Astrocyte (in vitro differentiated cells and primary cell): ENCODE measurements at regions not wholly inside any gene's neighbourhood (a gene's known extent, or its start where the extent isn't known, plus 50 kb on each side); places are given as distances from the start of the nearest gene placed in this dataset.

Experiments
- DNase-seq: peaks from one replicate; pipeline ENCODE4 v3.0.0-alpha.2; 2010; ENCODE audit warnings: low read depth
- FAIRE-seq: peaks from 2 replicates; lab custom pipeline; 2011; peaks lifted over from hg19 to GRCh38; lab: Jason Lieb, UNC
- H2AFZ ChIP-seq: 2 replicates; pipeline ENCODE4 v1.6.0; 2012; ENCODE audit warnings: low read depth, low read length, inconsistent platforms
- H3K27ac ChIP-seq: 2 replicates; pipeline ENCODE4 v1.5.1; 2011; ENCODE audit warnings: low read depth, low read length, inconsistent platforms
- H3K27me3 ChIP-seq: 2 replicates; pipeline ENCODE4 v1.6.0; 2011; ENCODE audit warnings: low read length, inconsistent platforms; ENCODE audit not compliant: insufficient read depth
- H3K36me3 ChIP-seq: 2 replicates; pipeline ENCODE4 v1.5.1; 2011; ENCODE audit warnings: low read length, inconsistent platforms; ENCODE audit not compliant: insufficient read depth
- H3K4me1 ChIP-seq: 2 replicates; pipeline ENCODE4 v1.5.1; 2011; ENCODE audit warnings: low read length, inconsistent platforms; ENCODE audit not compliant: insufficient read depth
- H3K4me2 ChIP-seq: 2 replicates; pipeline ENCODE4 v1.6.0; 2012; ENCODE audit warnings: low read length, inconsistent platforms
- H3K4me3 ChIP-seq: 2 replicates; pipeline ENCODE4 v1.5.1; 2011; ENCODE audit warnings: low read depth, mild to moderate bottlenecking, low read length, inconsistent platforms; ENCODE audit not compliant: insufficient read depth
- H3K79me2 ChIP-seq: 2 replicates; pipeline ENCODE4 v1.6.0; 2012; ENCODE audit warnings: mild to moderate bottlenecking, low read length, inconsistent platforms; ENCODE audit not compliant: insufficient read depth
- H3K9ac ChIP-seq: 2 replicates; pipeline ENCODE4 v1.6.0; 2012; ENCODE audit warnings: mild to moderate bottlenecking, low read length, inconsistent platforms
- H3K9me3 ChIP-seq: 2 replicates; pipeline ENCODE4 v1.5.1; 2012; ENCODE audit warnings: low read depth, mild to moderate bottlenecking, low read length, inconsistent platforms; ENCODE audit not compliant: insufficient read depth
- H4K20me1 ChIP-seq: 2 replicates; pipeline ENCODE4 v1.6.0; 2012; ENCODE audit warnings: low read length, inconsistent platforms; ENCODE audit not compliant: insufficient read depth
- H3K27ac Mint-ChIP-seq: one replicate; pipeline ENCODE4 v1.8.0; 2021; ENCODE audit warnings: mild to moderate bottlenecking, mixed read lengths; ENCODE audit not compliant: unreplicated experiment
- H3K27me3 Mint-ChIP-seq: one replicate; pipeline ENCODE4 v1.8.0; 2021; ENCODE audit warnings: low read depth, mixed read lengths; ENCODE audit not compliant: unreplicated experiment
- H3K36me3 Mint-ChIP-seq: one replicate; pipeline ENCODE4 v1.8.0; 2021; ENCODE audit warnings: low read depth, mixed read lengths; ENCODE audit not compliant: unreplicated experiment
- H3K4me1 Mint-ChIP-seq: one replicate; pipeline ENCODE4 v1.8.0; 2021; ENCODE audit warnings: low read depth, mixed read lengths; ENCODE audit not compliant: unreplicated experiment
- H3K4me3 Mint-ChIP-seq: one replicate; pipeline ENCODE4 v1.8.0; 2021; ENCODE audit warnings: mild to moderate bottlenecking, moderate library complexity, mixed read lengths; ENCODE audit not compliant: unreplicated experiment
- H3K9me3 Mint-ChIP-seq: one replicate; pipeline ENCODE4 v1.8.0; 2021; ENCODE audit warnings: mild to moderate bottlenecking, mixed read lengths; ENCODE audit not compliant: unreplicated experiment
- EZH2 ChIP-seq: IDR thresholded peaks from 2 replicates; pipeline ENCODE4 v1.6.1; 2012; ENCODE audit warnings: mild to moderate bottlenecking, low read length, inconsistent platforms; ENCODE audit not compliant: insufficient read depth
- TF ChIP-seq, protein P1 (sequence below): IDR thresholded peaks from 2 replicates; pipeline ENCODE4 v1.5.1; 2011; ENCODE audit warnings: low read depth, mild to moderate bottlenecking, inconsistent platforms, low read length, moderate library complexity; ENCODE audit not compliant: insufficient read depth

DNA sequence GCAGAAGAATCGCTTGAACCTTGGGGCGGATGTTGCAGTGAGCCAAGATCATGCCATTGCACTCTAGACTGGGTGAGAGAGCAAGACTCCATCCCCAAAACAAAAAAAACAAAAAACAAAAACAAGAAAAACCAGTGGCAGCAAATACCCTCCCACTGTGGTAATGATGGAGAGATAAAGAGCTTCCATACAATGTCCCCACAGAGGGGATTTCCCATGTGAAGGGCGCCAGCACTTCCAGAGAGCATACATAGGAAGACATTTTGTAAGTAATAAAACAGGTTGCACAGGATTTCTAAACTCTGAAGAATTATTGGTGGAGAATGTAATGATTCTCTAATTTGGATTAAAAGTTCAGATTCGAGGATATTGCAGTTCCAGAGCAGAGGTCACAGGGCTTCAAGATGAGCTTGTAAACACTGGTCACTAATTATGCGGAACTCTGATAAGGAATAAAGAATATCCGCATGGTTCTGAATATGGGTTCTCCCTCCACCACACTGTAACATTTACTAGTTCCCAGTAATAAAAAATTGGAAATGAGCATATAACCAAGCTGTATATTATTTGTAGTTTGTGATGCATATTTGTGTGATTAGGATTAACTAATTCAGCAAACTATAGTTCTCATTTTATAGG is 290.1 kb upstream of the SLC10A2 start:
- Histone ChIP-seq H3K4me2 (no peak overlapping the region), H3K79me2 (no peaks in the 10 kb centered on the region), H3K27me3 (no peaks in the 10 kb centered on the region), H3K4me1 (peaks cover 5% of the 10 kb centered on the region), H3K36me3 (no peaks in the 10 kb centered on the region), H3K9me3 (no peaks in the 10 kb centered on the region), H3K9ac (no peak overlapping the region), H2AFZ (no peak overlapping the region), H3K4me3 (no peak overlapping the region), H4K20me1 (no peaks in the 10 kb centered on the region), H3K27ac (no peak overlapping the region)
- Mint-ChIP-seq H3K4me1 (peaks cover 3% of the 10 kb centered on the region), H3K27me3 (no peaks in the 10 kb centered on the region), H3K27ac (no peak overlapping the region), H3K36me3 (no peaks in the 10 kb centered on the region), H3K9me3 (no peaks in the 10 kb centered on the region), H3K4me3 (no peak overlapping the region)
- no peak for DNase-seq
- TF ChIP-seq, protein P1, sequence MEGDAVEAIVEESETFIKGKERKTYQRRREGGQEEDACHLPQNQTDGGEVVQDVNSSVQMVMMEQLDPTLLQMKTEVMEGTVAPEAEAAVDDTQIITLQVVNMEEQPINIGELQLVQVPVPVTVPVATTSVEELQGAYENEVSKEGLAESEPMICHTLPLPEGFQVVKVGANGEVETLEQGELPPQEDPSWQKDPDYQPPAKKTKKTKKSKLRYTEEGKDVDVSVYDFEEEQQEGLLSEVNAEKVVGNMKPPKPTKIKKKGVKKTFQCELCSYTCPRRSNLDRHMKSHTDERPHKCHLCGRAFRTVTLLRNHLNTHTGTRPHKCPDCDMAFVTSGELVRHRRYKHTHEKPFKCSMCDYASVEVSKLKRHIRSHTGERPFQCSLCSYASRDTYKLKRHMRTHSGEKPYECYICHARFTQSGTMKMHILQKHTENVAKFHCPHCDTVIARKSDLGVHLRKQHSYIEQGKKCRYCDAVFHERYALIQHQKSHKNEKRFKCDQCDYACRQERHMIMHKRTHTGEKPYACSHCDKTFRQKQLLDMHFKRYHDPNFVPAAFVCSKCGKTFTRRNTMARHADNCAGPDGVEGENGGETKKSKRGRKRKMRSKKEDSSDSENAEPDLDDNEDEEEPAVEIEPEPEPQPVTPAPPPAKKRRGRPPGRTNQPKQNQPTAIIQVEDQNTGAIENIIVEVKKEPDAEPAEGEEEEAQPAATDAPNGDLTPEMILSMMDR, result no peak
- TF ChIP-seq EZH2, result no peak
- FAIRE-seq, result no peak

DNA sequence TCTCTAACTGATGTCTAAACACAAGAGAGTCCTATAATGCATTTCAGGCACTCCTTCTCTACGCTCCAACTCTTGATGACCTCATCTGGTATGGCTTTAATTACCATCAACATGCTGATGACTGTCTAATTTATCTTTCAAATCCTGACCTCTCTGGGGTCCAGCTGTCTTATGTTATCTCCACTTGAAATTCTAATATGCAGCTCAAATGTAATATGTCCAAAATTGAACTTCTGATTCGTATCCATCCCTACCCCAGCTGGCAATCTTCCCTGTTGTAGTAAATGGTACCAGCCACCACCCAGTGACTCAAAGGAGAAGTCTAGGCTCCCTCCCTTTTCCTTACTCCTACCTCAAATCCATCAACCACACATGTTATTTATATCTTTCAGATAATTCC is 288.0 kb upstream of the SLC10A2 start:
- H3K4me2 ChIP-seq, result no peak overlapping the region
- FAIRE-seq, result no peak
- no peak overlapping the region for H3K27ac ChIP-seq
- Mint-ChIP-seq H3K9me3 (no peaks in the 10 kb centered on the region), H3K27me3 (no peaks in the 10 kb centered on the region), H3K4me1 (peaks cover 11% of the 10 kb centered on the region), H3K27ac (no peak overlapping the region), H3K4me3 (no peak overlapping the region), H3K36me3 (no peaks in the 10 kb centered on the region)
- H3K36me3 ChIP-seq, result no peaks in the 10 kb centered on the region
- H3K79me2 ChIP-seq, result no peaks in the 10 kb centered on the region
- no peak overlapping the region for H2AFZ ChIP-seq
- TF ChIP-seq, protein P1, result no peak
- TF ChIP-seq EZH2, result no peak
- H3K4me1 ChIP-seq, result peaks cover 12% of the 10 kb centered on the region
- H3K27me3 ChIP-seq, result no peaks in the 10 kb centered on the region
- no peaks in the 10 kb centered on the region for H3K9me3 ChIP-seq
- no peaks in the 10 kb centered on the region for H4K20me1 ChIP-seq
- DNase-seq, result peak; percentile 10
- no peak overlapping the region for H3K4me3 ChIP-seq
- no peak overlapping the region for H3K9ac ChIP-seq
